GM13976 (cell line): ENCODE measurements at regions not wholly inside any gene's neighbourhood (a gene's known extent, or its start where the extent isn't known, plus 50 kb on each side); places are given as distances from the start of the nearest gene placed in this dataset.
"Not testable (repeated sequence)": the region's sequence is repeated elsewhere in the genome, so short reads cannot be mapped to it uniquely, and the experiment has no call there.

ENCODE experiments used
- DNase-seq: peaks from one replicate; pipeline ENCODE4 v3.0.0; 2012; ENCODE audit warnings: low spot score
- in situ Hi-C: fragments of 300-500 bp; cut with MboI; formaldehyde crosslinking; loops from one replicate; pipeline ENCODE4 v1.12.0; 2022; ENCODE audit warnings: low sequenced_read_pairs, mixed read lengths, inconsistent platforms; ENCODE audit not compliant: unreplicated experiment
- TF ChIP-seq, protein P1 (sequence below): IDR thresholded peaks from 2 replicates; pipeline ENCODE4 v1.5.1; 2012; ENCODE audit warnings: borderline replicate concordance, mild to moderate bottlenecking; ENCODE audit not compliant: insufficient read depth; ENCODE audit errors: extremely low read depth, missing control alignments, control extremely low read depth

DNA sequence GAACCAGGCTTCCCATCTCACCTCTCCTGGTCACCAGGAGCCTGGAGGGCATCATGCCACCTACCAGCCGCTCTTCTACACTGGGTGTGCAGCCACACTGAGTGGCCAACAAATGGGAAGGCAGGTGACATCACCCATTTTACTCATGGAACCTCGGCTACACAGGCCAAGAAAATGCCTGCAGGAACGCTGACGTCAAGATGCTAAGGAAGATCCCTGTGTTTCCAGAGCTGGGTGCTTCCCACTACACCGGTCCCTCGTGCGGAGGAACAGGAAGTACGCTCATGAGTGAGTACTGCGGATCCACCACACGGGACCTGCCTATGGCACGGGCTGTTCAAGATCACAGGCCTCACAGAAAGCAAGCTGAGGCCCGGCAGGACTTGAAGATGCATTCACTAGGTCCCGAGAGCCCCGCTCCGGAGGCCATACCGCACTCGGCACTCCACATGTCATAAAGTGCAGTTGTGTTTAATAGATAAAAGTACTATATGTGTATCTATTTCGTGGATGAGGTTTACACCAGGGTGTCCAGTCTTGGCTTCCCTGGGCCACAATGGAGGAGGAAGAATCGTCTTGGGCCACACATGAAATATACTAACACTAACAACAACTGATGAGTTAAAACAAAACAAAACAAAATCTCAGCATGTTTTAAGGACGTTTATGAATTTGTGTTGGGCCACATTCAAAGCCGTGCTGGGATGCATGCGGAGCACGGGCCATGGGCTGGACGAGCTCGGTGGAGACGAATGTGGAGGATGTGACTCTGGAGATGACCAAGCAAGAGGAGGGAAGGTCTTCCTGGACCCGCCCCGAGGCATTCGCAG is 257.9 kb downstream of the THBS2 start:
- no peak for DNase-seq
- TF ChIP-seq, protein P1, sequence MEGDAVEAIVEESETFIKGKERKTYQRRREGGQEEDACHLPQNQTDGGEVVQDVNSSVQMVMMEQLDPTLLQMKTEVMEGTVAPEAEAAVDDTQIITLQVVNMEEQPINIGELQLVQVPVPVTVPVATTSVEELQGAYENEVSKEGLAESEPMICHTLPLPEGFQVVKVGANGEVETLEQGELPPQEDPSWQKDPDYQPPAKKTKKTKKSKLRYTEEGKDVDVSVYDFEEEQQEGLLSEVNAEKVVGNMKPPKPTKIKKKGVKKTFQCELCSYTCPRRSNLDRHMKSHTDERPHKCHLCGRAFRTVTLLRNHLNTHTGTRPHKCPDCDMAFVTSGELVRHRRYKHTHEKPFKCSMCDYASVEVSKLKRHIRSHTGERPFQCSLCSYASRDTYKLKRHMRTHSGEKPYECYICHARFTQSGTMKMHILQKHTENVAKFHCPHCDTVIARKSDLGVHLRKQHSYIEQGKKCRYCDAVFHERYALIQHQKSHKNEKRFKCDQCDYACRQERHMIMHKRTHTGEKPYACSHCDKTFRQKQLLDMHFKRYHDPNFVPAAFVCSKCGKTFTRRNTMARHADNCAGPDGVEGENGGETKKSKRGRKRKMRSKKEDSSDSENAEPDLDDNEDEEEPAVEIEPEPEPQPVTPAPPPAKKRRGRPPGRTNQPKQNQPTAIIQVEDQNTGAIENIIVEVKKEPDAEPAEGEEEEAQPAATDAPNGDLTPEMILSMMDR = no peak
- in situ Hi-C loops = no loop called here

DNA sequence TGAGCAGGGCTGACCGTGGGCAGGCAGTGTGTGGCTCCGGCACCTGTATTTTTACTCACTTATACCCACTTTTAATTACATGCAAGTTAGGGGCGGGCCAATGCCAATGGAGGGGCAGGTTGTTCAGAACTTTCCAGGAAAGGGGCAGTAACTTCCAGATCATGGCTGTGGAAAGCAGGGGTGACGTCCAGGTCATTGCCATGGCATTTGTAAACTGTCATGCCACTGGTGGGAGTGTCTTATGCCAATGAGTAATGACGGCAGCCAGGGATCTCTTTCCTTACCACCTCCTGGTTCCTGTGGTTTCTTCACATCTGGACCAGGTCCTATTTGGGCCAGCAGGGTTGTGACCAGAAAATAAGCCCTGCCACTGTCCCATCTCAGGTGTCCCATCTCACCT is 258.7 kb downstream of the THBS2 start:
- TF ChIP-seq, protein P1 = no peak
- in situ Hi-C loops = no loop called here
- DNase-seq = no peak

DNA sequence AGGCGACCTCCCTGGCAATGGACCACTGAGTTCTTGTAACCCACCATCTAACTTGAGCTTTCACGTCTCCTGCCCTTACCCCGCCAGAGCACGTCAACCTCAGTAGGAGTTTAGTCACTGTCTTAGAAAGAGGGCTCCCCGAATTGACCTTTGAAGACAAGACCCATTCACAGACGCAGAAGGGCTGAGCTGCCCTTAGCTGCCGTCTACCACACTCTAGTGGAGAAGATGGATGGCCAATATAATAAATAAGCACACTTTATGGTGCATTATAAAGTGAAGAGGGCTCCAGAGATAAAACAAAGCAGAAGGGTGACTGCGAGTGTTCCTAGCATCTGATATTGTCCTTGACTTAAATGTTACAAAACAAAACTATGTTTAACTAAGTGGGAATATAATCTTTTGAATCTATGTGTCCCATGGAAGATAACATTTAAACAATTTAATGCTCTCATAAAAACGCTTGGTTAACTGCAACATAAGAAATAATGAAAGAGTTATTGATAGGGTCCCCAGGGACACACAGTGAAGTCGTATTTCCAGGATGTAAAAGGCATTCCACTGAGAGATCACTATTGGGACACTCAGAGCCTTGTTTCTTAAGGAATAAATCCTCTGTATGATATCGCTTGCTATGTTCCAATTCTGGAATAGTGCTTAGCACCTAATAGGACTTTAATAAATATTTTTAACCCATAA is 261.1 kb downstream of the THBS2 start:
- in situ Hi-C loops = no loop called here
- DNase-seq = no peak
- TF ChIP-seq, protein P1 = no peak

DNA sequence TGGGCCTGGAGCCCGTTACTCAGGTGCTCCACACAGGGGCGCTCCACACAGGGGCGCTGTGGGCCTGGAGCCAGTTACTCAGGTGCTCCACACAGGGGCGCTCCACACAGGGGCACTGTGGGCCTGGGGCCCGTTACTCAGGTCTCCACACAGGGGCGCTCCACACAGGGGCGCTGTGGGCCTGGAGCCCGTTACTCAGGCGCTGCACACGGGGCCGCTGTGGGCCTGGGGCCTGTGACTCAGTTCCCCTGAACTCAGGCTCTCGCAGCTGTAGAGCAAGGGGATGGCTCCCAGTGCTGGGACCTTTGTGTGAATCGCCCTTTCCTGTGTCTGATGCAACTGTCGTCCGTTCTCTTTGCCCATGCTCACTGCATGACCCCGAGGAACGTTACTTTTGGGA is 262.0 kb downstream of the THBS2 start:
- in situ Hi-C loops, DNase-seq: not testable (repeated sequence)

DNA sequence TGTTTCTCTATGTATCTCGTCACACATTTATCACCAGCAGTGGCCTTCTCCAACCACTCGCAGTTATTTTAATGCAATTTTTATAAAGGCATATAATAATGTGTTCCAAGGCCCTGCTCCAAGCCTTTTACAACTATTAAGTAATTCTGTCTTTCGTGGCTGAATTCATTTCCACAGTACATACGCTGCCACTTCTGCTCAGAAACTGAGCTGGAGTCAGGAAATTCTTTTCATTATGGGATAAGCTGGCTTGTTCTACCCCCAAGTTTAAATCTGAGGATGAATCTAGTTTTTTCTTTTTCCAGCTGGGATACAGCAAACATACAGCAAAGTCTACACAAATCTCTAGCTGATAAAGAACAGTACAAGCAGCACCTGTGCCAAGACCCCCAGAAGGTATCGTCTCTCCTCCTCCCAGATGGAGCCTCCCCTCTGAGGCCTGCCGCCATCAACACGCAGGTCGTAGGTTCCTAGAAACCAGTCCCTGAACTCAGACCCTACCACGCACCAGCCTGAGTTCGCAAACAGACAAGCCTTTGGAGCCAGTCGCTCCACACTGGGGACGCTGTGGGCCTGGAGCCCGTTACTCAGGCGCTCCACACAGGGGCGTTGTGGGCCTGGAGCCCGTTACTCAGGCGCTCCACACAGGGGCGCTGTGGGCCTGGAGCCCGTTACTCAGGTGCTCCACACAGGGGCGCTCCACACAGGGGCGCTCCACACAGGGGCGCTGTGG is 263.5 kb downstream of the THBS2 start:
- TF ChIP-seq, protein P1 = no peak
- in situ Hi-C loops = no loop called here
- no peak for DNase-seq

DNA sequence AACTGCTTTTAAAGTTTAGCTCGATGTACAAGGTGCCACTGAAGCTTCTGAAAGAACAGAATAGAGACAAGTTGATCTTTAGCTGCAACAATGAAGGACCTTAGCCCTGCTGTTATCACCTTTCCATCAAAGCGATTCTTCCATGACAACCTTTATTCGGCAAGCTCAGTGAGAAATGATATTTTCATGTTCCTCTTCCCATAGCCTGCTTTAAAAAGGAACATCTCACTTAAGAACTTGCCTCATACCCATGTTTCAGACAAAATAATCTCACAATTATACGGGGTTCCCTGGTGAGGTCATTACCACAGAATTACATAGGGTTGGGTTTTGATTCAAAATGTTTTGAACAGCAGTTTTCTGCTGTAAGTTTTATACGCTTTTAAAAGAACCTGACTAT is 264.2 kb downstream of the THBS2 start:
- in situ Hi-C loops = no loop called here
- TF ChIP-seq, protein P1 = no peak
- DNase-seq = no peak
